Esophagus muscularis mucosa (tissue), 4 donors: ENCODE measurements at regions not wholly inside any gene's neighbourhood (a gene's known extent, or its start where the extent isn't known, plus 50 kb on each side); places are given as distances from the start of the nearest gene placed in this dataset.

ENCODE experiments used
- DNase-seq: peaks from one replicate; pipeline ENCODE4 v3.0.0-alpha.2; 2017; ENCODE audit errors: extremely low spot score
- H3K27ac ChIP-seq, 4 donors: fragments of 200-600 bp; sonication (generic); replicated peaks in 1 of 4; 1 replicate in 3 of 4; 2 replicates in 1 of 4; pipeline ENCODE4 v1.5.1; 2016 to 2019; ENCODE audit warnings: mild to moderate bottlenecking in 1 of 4
- H3K27me3 ChIP-seq, 4 donors: fragments of 200-600 bp; sonication (generic); one replicate each; pipeline versions ENCODE4 v1.5.1 to v1.6.0; 2016 to 2019
- H3K36me3 ChIP-seq, 4 donors: fragments of 200-600 bp; sonication (generic); one replicate each; pipeline ENCODE4 v1.5.1; 2016 to 2019
- H3K4me1 ChIP-seq, 4 donors: fragments of 200-600 bp; sonication (generic); one replicate each; pipeline ENCODE4 v1.5.1; 2016 to 2019
- H3K4me3 ChIP-seq, 4 donors: fragments of 200-600 bp; sonication (generic); 1 replicate in 2 of 4; 2 replicates in 2 of 4; pipeline ENCODE4 v1.5.1; 2016 to 2019; ENCODE audit warnings: mild to moderate bottlenecking in 4 of 4, moderate library complexity in 1 of 4
- H3K9me3 ChIP-seq, 4 donors: fragments of 200-600 bp; sonication (generic); 1 replicate in 3 of 4; 2 replicates in 1 of 4; pipeline ENCODE4 v1.5.1; 2016 to 2019
- EP300 ChIP-seq: sonication (generic); formaldehyde crosslinking; IDR thresholded peaks from one replicate; pipeline ENCODE4 v1.6.1; 2017; ENCODE audit warnings: antibody characterized with exemption
- POLR2A ChIP-seq: fragments of 450-650 bp; IDR thresholded peaks from one replicate; pipeline ENCODE4 v1.6.1; 2017; ENCODE audit warnings: antibody characterized with exemption, moderate library complexity, mild to moderate bottlenecking, low read depth
- POLR2AphosphoS5 ChIP-seq, 2 donors: sonication (generic); formaldehyde crosslinking; IDR thresholded peaks; one replicate each; pipeline ENCODE4 v1.6.1; 2017; ENCODE audit warnings: antibody characterized with exemption in 2 of 2
- WGBS: methylation state at CpG from one replicate; pipeline ENCODE4 v1.1.5; 2018; 5-methylcytosine and 5-hydroxymethylcytosine counted together
- intact Hi-C: fragments of 100-400 bp; cut with DNase I; formaldehyde crosslinking; loops from one replicate; pipeline ENCODE4 v1.15.1; 2023
- TF ChIP-seq, protein P1 (sequence below), 3 experiments: fragments of 200-600 bp in 2 of 3; fragments of 450-650 bp in 1 of 3; sonication (generic) in 2 of 3; IDR thresholded peaks; one replicate each; pipeline ENCODE4 v1.5.1; 2017 to 2019; ENCODE audit warnings: antibody characterized with exemption in 3 of 3, mild to moderate bottlenecking in 2 of 3, moderate library complexity in 1 of 3

DNA sequence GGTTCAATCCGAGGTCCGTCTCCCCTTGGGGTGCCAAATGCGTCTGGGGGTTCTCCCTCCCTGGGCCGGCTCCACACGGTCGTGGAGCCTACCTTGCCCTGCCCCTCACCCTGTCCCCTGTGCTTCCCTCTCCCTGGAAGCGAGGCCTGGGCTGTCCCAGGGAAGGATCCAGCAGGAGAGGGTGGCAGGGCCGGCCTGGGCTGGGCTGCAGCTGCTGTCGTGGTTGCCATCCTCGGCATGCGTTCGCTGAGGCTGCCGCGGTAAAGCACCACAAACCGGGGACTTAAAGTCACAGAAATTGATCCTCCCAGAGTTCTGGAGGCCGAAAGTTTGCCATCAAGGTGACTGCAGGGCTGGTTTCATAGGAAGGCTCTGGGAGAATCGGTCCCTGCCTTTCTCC is 123.0 kb upstream of the TMPRSS2 start:
- H3K27me3 ChIP-seq = peaks cover 0 to 9% (median 0%) of the 10 kb centered on the region in 4 donors
- H3K36me3 ChIP-seq = no peaks in the 10 kb centered on the region
- no peak for DNase-seq
- no peak overlapping the region for H3K27ac ChIP-seq
- TF ChIP-seq POLR2AphosphoS5 (IDR thresholded peaks at IDR 0.05) (no peak), EP300 (no peak), POLR2A (no peak)
- TF ChIP-seq, protein P1, sequence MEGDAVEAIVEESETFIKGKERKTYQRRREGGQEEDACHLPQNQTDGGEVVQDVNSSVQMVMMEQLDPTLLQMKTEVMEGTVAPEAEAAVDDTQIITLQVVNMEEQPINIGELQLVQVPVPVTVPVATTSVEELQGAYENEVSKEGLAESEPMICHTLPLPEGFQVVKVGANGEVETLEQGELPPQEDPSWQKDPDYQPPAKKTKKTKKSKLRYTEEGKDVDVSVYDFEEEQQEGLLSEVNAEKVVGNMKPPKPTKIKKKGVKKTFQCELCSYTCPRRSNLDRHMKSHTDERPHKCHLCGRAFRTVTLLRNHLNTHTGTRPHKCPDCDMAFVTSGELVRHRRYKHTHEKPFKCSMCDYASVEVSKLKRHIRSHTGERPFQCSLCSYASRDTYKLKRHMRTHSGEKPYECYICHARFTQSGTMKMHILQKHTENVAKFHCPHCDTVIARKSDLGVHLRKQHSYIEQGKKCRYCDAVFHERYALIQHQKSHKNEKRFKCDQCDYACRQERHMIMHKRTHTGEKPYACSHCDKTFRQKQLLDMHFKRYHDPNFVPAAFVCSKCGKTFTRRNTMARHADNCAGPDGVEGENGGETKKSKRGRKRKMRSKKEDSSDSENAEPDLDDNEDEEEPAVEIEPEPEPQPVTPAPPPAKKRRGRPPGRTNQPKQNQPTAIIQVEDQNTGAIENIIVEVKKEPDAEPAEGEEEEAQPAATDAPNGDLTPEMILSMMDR (IDR thresholded peaks at IDR 0.05) = no peak
- H3K9me3 ChIP-seq = no peaks in the 10 kb centered on the region
- intact Hi-C loops = no loop called here
- H3K4me1 ChIP-seq = no peaks in the 10 kb centered on the region
- H3K4me3 ChIP-seq = no peak overlapping the region
- 88% methylated on average over 12 of the region's 17 CpGs for WGBS

DNA sequence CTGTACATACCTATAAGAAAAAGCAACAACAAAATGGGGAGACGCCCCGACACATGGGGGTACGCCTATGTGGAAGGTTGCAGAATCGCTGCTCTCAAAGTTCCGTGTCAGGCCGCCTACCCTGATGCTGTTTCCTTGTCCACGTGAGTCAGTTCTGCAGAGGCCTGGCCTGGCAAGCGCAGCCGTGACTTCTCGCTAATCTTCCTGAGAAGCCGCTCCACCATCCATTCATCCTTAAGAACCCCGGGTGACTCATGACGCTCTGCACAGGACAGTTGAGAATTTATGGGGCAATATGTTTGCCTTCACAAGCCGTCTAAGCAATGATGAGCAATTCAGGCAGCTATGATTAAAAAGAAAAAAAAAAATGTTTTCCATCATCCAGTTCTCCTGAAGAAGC is 122.3 kb upstream of the TMPRSS2 start:
- DNase-seq = no peak

DNA sequence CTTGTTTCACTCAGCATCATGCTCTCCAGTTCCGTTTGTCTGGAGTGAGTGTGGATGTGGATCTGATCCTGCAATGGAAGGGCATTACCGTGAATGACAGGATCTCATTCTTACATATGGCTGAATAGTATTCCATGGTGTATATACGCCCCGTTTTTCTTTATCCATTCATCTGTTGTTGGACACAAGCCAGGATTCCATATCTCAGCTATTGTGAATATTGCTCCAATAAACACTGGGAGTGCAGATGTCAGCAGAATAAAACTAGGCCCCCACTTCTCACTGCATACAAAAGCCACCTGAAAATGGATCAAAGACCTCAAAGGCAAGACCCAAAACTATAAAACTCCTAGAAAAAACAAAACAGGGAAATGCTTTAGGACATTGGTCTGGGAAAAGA is 120.3 kb upstream of the TMPRSS2 start:
- Histone ChIP-seq H3K4me1 (no peaks in the 10 kb centered on the region), H3K4me3 (no peak overlapping the region), H3K27me3 (peaks cover 0 to 15% (median 0%) of the 10 kb centered on the region in 4 donors), H3K36me3 (no peaks in the 10 kb centered on the region), H3K9me3 (no peaks in the 10 kb centered on the region), H3K27ac (no peak overlapping the region)
- TF ChIP-seq, protein P1 (IDR thresholded peaks at IDR 0.05) = no peak
- TF ChIP-seq EP300 = no peak
- TF ChIP-seq POLR2A = no peak
- TF ChIP-seq POLR2AphosphoS5 (IDR thresholded peaks at IDR 0.05) = no peak
- no peak for DNase-seq
- intact Hi-C loops = no loop called here
- 52% methylated on average over 4 of the region's 4 CpGs for whole genome bisulfite sequencing

More for the DNA sequence above, 122.3 kb upstream of the TMPRSS2 start:
- no peaks in the 10 kb centered on the region for H3K9me3 ChIP-seq
- no peaks in the 10 kb centered on the region for H3K4me1 ChIP-seq
- TF ChIP-seq, protein P1 (IDR thresholded peaks at IDR 0.05) = no peak
- H3K27me3 ChIP-seq = peaks cover 0 to 15% (median 0%) of the 10 kb centered on the region in 4 donors
- H3K36me3 ChIP-seq = no peaks in the 10 kb centered on the region
- intact Hi-C loops = no loop called here
- no peak overlapping the region for H3K4me3 ChIP-seq
- 86% methylated on average over 14 of the region's 14 CpGs for WGBS
- no peak overlapping the region for H3K27ac ChIP-seq

DNA sequence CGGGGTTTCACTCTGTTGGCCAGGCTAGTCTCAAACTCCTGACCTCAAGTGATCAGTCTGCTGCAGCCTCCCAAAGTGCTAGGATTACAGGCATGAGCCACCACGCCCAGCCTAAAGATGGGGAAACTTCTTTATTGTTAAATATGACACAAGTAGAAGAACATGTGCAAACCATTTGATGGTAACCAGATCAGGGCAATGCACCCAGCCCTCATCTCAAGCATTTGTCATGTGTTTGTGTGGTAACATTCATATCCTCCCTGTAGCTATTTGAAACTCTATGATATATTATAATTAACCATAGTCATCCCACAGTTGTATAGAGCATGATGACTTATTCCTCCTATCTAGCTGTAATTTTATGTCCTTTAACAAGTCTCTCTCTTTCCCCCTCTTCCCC is 119.5 kb upstream of the TMPRSS2 start:
- peaks cover 0 to 23% (median 0%) of the 10 kb centered on the region in 4 donors for H3K27me3 ChIP-seq
- no peaks in the 10 kb centered on the region for H3K36me3 ChIP-seq
- H3K9me3 ChIP-seq = no peaks in the 10 kb centered on the region
- DNase-seq = no peak
- no peak overlapping the region for H3K27ac ChIP-seq
- H3K4me3 ChIP-seq = no peak overlapping the region
- no peaks in the 10 kb centered on the region for H3K4me1 ChIP-seq
- TF ChIP-seq, protein P1 (IDR thresholded peaks at IDR 0.05) = no peak
- TF ChIP-seq POLR2AphosphoS5 (IDR thresholded peaks at IDR 0.05) = no peak
- TF ChIP-seq POLR2A = no peak
- no peak for TF ChIP-seq EP300
- WGBS = 96% methylated on average over 2 of the region's 2 CpGs
- intact Hi-C loops = no loop called here

DNA sequence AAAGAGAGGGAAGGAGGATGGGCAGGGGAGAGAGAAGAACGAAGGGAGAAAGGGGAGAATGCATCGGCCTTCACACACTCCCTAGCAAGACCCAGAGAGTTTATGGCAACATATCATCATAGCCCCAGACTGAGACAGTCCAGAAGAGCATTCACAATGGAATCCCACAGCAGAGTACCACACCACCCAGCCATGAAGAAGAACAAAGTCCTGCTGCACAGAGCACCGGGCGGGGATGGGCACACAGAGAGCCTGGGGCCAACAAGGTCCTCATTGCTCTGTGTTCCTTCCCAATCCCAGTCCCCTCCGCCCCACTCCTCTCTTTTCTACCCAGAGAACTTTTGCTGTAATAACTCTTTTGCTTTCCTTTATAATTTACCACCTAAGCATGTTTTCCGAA is 118.1 kb upstream of the TMPRSS2 start:
- DNase-seq = no peak
- Histone ChIP-seq H3K4me3 (no peak overlapping the region), H3K9me3 (no peaks in the 10 kb centered on the region), H3K36me3 (no peaks in the 10 kb centered on the region), H3K27ac (no peak overlapping the region), H3K4me1 (no peaks in the 10 kb centered on the region), H3K27me3 (peaks cover 0 to 38% (median 0%) of the 10 kb centered on the region in 4 donors)
- TF ChIP-seq POLR2A (no peak), EP300 (no peak), POLR2AphosphoS5 (IDR thresholded peaks at IDR 0.05) (no peak)
- TF ChIP-seq, protein P1 (IDR thresholded peaks at IDR 0.05) = no peak
- 72% methylated on average over 6 of the region's 6 CpGs for WGBS
- intact Hi-C loops = no loop called here
